H1 (cell line): ENCODE measurements at regions not wholly inside any gene's neighbourhood (a gene's known extent, or its start where the extent isn't known, plus 50 kb on each side); places are given as distances from the start of the nearest gene placed in this dataset.

Source experiments
- BACH1 ChIP-seq: IDR thresholded peaks from 2 replicates; pipeline ENCODE4 v1.6.1; 2012; ENCODE audit warnings: low read length, improper control_type of control experiment
- CEBPB ChIP-seq: IDR thresholded peaks from 2 replicates; pipeline ENCODE4 v1.6.1; 2012; ENCODE audit warnings: low read depth, low read length
- CHD7 ChIP-seq: fragments of 300-600 bp; sonication (generic); IDR thresholded peaks from 2 replicates; pipeline ENCODE4 v1.7.1; 2012; ENCODE audit warnings: low read length, moderate library complexity, mild to moderate bottlenecking, inconsistent platforms; ENCODE audit not compliant: insufficient replicate concordance
- MAX ChIP-seq: IDR thresholded peaks from 2 replicates; pipeline ENCODE4 v1.6.1; 2012; ENCODE audit warnings: inconsistent platforms
- SRF ChIP-seq: IDR thresholded peaks from 2 replicates; pipeline ENCODE4 v1.6.1; 2011; ENCODE audit warnings: mild to moderate bottlenecking, low read depth, low read length, moderate library complexity

DNA sequence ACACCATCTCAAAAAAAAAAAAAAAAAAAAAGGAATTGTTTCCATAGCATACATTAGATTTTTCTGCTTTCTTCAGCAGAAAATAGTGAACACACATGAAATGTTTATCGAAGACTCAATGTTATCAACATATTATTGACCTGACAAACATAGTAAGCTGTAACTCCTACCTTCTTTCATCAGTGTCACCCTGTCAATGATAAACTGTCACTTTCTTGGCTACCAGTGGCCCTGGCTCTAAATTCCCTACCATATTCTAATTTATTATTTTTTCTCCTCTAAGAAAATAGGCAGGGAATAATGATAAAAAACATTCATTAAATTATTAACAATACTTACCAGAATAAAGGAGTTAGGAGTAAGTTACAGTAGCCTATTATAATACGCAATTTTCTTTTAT, 127.3 kb upstream of the KLHL1 start (continued):
- TF ChIP-seq CHD7 = no peak
- no peak for TF ChIP-seq SRF
- TF ChIP-seq CEBPB = no peak
- no peak for TF ChIP-seq BACH1
- no peak for TF ChIP-seq MAX
